ENCODE measurements at regions not wholly inside any gene's neighbourhood (a gene's known extent, or its start where the extent isn't known, plus 50 kb on each side); places are given as distances from the start of the nearest gene placed in this dataset.

- TF ChIP-seq CTCF (conservative IDR thresholded peaks at IDR 0.05): no peak
- H3K36me3 Mint-ChIP-seq (ENCODE audit: low read depth): no peaks in the 10 kb centered on the region
- H3K27ac Mint-ChIP-seq (ENCODE audit: unreplicated experiment): no peak overlapping the region
Measured at GRCh38 chr3:193836918-193837317, 243.9 kb downstream of the OPA1 start.

DNA sequence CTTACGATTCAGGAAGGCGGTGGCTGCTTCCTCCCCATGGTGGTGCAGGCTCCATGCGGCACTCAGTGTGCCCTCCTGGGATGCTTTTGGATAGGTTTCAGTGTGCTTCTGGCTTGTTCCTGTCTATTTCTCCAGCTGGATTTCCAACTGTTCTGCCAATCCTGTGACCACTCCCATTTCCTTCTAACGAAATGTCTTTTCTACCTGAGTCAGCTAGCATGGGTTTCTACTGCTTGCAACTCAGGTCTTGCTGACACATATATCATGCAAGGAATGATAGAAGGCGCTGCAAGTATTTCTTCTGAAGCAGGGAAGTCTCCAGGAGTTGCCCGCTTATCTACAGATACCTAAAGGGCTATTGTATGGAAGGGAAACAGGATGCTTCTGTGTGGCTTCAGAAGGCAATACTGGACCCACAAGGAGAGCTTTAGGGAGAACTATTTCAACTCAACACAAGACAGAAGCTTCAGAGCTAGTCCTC lies 244.4 kb downstream of the OPA1 start:
- peaks cover 7% of the 10 kb centered on the region for H3K27me3 Mint-ChIP-seq (ENCODE audit: low read depth)
- TF ChIP-seq CTCF (conservative IDR thresholded peaks at IDR 0.05): no peak

More at GRCh38 chr3:193836918-193837317, 243.9 kb downstream of the OPA1 start:
- H3K4me3 Mint-ChIP-seq: no peak overlapping the region
- no peaks in the 10 kb centered on the region for H3K9me3 Mint-ChIP-seq
- H3K4me1 Mint-ChIP-seq: peaks cover 3% of the 10 kb centered on the region
- DNase-seq (ENCODE audit: low read depth, low spot score): no peak
- H3K27me3 Mint-ChIP-seq (ENCODE audit: low read depth): peaks cover 7% of the 10 kb centered on the region

GRCh38 chr3:193840111-193840641 lies 247.2 kb downstream of the OPA1 start:
- Mint-ChIP-seq H3K4me1 (peaks cover 3% of the 10 kb centered on the region), H3K36me3 (ENCODE audit: low read depth) (no peaks in the 10 kb centered on the region), H3K27me3 (ENCODE audit: low read depth) (peaks cover 4% of the 10 kb centered on the region), H3K27ac (ENCODE audit: unreplicated experiment) (no peak overlapping the region), H3K4me3 (no peak overlapping the region), H3K9me3 (no peaks in the 10 kb centered on the region)
- no peak for TF ChIP-seq CTCF (conservative IDR thresholded peaks at IDR 0.05)
- no peak for DNase-seq (ENCODE audit: low read depth, low spot score)

More for the DNA sequence above, 244.4 kb downstream of the OPA1 start:
- H3K9me3 Mint-ChIP-seq: no peaks in the 10 kb centered on the region
- peaks cover 3% of the 10 kb centered on the region for H3K4me1 Mint-ChIP-seq
- DNase-seq (ENCODE audit: low read depth, low spot score): no peak
- no peak overlapping the region for H3K27ac Mint-ChIP-seq (ENCODE audit: unreplicated experiment)
- no peaks in the 10 kb centered on the region for H3K36me3 Mint-ChIP-seq (ENCODE audit: low read depth)
- H3K4me3 Mint-ChIP-seq: no peak overlapping the region

DNA sequence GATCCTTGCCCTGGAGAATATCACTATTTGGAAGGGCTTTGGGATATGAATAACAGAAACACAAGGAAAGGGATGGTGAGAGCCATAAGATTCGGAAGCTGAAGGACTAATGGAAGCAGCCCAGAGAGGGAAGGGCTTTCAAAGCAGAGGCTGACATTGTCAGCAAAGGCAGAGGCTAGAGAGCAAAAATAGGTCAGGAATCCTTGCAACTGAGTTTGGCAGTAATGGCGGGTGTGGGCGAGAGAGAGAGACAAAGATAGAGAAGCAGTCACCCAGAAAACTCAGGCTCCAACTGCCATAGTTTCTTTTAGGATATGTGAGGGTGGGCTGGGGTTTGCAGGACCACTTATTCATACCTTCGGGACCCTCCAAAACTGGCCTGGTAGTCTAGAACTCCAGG lies 248.6 kb downstream of the OPA1 start:
- Mint-ChIP-seq H3K4me3 (no peak overlapping the region), H3K36me3 (ENCODE audit: low read depth) (no peaks in the 10 kb centered on the region), H3K9me3 (peaks cover 3% of the 10 kb centered on the region), H3K27ac (ENCODE audit: unreplicated experiment) (no peak overlapping the region), H3K27me3 (ENCODE audit: low read depth) (peaks cover 4% of the 10 kb centered on the region), H3K4me1 (peaks cover 3% of the 10 kb centered on the region)
- no peak for TF ChIP-seq CTCF (conservative IDR thresholded peaks at IDR 0.05)
- DNase-seq (ENCODE audit: low read depth, low spot score): no peak

DNA sequence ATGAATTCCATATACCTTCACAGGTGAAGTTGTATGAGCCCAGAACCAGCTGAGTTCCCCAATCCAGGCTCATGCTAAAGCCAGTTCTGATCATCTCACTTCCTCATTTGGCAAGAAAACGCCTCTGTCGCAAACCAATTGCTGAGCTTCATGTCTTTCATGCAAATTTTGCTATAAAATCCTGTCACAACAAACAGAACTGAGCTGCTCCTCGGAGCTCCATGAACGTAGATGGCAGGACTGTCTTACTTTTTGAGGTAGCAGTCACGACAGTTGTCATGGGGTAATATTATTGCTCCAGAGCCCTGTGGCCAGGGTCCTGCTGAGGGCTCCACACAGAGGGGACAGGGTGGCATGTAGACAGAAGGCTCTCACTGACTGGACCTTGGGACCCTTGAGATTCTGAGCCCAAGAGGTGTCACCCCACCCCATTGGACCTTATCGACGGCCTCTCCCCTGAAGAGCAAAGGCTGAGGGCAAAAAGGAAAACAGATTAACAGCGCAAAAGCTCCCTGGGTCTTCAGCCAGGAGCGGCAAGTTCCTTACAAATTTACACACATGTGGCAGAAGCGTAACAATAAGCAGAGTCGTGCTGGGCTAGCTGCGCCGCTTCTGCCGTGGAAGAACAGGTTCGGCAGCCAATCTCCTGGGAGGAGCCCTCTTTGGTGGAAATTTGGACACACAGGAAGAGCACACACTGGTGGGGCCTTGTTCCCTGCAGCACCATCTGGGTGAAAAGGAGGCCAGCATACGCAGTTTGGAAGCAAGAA lies 249.2 kb downstream of the OPA1 start:
- H3K36me3 Mint-ChIP-seq (ENCODE audit: low read depth): no peaks in the 10 kb centered on the region
- no peak for TF ChIP-seq CTCF (conservative IDR thresholded peaks at IDR 0.05)
- no peak overlapping the region for H3K4me3 Mint-ChIP-seq
- no peak for DNase-seq (ENCODE audit: low read depth, low spot score)
- H3K27me3 Mint-ChIP-seq (ENCODE audit: low read depth): peaks cover 4% of the 10 kb centered on the region
- no peak overlapping the region for H3K27ac Mint-ChIP-seq (ENCODE audit: unreplicated experiment)
- H3K9me3 Mint-ChIP-seq: peaks cover 3% of the 10 kb centered on the region
- peaks cover 3% of the 10 kb centered on the region for H3K4me1 Mint-ChIP-seq

Data from neural crest cell (in vitro differentiated cells).